PC-9 (cell line): ENCODE measurements at regions not wholly inside any gene's neighbourhood (a gene's known extent, or its start where the extent isn't known, plus 50 kb on each side); places are given as distances from the start of the nearest gene placed in this dataset.

Experiments
- EZH2 ChIP-seq: fragments of 200-600 bp; sonication (generic); IDR thresholded peaks from 2 replicates; pipeline ENCODE4 v1.8.0; 2017; ENCODE audit warnings: antibody characterized with exemption, low read depth
- TF ChIP-seq, protein P1 (sequence below): fragments of 200-600 bp; sonication (generic); conservative IDR thresholded peaks from 2 replicates; pipeline ENCODE4 v1.6.1; 2017; ENCODE audit warnings: mixed run types, antibody characterized with exemption, mild to moderate bottlenecking, moderate library complexity

DNA sequence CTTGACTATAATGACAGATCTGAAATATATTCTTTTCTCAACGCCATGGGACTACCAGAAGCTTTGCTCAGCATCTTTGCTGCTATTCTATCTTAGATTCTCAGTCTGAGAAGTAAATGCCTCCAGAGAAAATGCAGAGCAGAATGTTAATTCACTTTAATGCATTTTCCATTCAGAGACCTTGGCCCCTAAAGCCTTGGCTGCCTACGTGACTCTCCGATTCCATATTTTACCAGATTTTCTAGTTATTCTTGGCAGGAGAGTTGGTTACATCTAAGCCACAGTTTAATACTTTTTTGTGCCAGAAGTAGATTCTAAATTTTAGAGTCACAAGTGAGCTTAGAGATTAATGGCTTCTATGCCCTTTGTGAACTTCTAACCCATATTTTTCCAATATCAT is 837.1 kb upstream of the POU3F3 start:
- TF ChIP-seq, protein P1, sequence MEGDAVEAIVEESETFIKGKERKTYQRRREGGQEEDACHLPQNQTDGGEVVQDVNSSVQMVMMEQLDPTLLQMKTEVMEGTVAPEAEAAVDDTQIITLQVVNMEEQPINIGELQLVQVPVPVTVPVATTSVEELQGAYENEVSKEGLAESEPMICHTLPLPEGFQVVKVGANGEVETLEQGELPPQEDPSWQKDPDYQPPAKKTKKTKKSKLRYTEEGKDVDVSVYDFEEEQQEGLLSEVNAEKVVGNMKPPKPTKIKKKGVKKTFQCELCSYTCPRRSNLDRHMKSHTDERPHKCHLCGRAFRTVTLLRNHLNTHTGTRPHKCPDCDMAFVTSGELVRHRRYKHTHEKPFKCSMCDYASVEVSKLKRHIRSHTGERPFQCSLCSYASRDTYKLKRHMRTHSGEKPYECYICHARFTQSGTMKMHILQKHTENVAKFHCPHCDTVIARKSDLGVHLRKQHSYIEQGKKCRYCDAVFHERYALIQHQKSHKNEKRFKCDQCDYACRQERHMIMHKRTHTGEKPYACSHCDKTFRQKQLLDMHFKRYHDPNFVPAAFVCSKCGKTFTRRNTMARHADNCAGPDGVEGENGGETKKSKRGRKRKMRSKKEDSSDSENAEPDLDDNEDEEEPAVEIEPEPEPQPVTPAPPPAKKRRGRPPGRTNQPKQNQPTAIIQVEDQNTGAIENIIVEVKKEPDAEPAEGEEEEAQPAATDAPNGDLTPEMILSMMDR, result no peak
- no peak for TF ChIP-seq EZH2
